GM18517 (cell line): ENCODE measurements at regions not wholly inside any gene's neighbourhood (a gene's known extent, or its start where the extent isn't known, plus 50 kb on each side); places are given as distances from the start of the nearest gene placed in this dataset.
"Not testable (repeated sequence)": the region's sequence is repeated elsewhere in the genome, so short reads cannot be mapped to it uniquely, and the experiment has no call there.

ENCODE experiments used
- ATAC-seq: cut with Tn5 transposase; IDR thresholded peaks from one replicate; pipeline ENCODE4 v1.9.1; 2021; ENCODE audit warnings: mild to moderate bottlenecking, moderate library complexity; ENCODE audit not compliant: unreplicated experiment

DNA sequence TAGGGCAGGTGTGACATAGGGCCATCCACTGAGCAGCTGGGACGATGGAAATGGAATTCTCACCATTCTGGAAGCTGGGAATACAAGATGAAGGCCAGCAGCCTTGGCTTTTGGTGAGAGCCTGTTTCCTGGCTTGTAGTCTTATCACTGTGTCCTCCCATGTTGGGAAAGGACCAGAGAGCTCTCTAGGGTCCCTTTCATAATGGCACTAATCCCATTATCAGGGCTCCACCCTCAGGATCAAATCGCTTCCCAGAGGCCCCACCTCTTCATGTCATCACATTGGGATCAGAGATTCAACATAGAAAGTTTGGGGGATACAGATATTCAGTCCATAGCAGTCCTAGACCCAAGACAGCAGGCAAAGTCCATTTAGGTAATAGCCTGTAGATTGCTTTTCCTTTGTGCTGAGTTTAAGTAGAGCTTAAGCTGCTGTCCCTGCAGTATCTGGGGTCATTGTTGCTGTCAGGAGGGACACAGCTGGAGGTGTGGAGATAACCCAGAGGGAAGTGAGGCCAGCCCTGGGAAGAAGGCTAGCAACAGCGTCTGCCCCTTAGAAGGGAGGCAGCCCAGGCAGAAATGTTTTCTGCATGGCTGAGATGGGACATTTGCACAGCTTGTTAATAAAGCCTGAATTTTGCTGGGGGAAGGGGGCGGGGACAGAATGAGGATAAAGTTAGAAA lies 136.5 kb upstream of the GPR12 start:
- no peak for ATAC-seq

DNA sequence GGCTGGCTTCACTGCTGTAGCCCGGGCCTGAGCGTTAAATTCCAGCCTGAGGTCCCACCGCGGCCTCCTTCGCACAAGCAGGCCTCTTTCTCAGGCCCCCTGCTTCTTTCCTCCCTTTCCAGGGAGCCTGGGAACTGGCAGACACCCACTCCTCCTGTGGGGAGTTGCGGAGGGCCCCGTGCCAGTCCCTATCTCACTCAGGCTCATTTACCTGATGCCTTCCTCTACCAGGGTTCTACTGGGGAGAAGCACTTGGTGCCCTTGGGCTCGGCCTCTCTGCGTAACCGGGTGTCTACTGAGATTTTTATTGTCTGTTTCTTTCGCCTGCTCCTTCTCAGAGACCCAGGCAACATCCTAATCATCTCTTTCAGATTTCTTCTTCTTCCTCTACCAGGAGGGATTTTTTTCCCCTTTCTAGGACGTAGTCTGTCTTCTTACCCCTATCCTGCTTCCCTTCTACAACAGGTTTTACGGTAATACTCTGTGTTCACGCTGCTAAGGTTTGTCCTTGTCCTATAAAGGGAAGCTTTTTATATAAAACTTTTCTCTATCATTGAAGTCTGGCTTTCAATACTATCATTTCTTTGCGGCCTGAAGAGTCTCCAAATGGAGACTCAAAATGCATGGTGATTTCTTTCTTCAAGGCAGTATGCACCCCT lies 135.4 kb upstream of the GPR12 start:
- ATAC-seq = no peak

DNA sequence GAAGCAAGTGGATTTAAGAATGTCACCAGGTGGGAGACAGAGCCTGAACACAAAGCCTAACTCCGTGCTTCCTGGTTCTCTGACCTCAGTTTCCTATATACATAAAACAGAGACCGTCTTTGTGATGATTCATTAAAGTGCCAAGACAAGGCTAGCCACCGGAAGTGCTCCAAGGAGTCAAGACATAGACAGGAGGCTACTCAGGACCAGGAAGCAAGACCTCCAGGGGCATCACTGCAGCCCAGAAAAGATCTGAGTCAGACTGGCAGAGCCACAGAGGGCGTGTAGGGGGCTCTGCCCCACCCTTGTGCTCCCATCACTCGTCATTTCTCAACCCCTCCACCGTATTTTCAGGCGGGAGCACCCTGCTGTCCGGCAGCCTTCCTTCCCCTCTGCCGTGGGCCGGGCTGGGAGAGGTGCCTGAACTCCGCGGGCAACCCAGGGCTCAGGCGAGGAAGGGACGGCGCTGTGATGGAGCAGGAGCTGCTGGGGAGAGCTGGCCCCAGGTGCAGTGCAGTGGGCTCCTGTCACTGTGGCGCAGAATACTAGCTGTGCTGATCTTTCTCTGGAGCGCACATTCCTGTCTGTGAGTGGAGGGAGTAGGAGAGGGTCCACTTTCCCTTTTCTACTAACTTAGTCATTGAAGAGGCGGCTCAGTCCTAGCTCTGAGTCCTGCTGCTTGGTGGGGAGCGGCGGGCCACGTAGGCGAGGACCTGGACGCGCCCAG lies 134.7 kb upstream of the GPR12 start:
- ATAC-seq = no peak

DNA sequence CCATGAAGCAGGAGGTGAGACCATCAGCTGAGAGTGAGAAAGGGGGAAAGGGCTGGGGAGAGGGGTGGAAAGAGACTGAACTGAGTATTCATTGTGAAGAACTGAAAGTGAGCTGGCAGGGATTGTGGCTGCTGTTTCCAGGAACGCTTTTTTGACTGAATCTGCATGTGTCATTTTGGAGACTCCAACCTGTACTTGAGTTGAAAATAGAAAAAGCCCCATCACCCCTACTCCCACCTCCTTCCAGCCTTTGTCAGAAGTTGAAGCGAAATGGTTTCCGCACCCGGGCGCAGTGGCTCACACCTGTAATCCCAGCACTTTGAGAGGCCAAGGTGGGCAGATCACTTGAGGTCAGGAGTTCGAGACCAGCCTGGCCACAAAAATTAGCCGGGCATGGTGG lies 128.0 kb upstream of the GPR12 start:
- ATAC-seq = no peak

DNA sequence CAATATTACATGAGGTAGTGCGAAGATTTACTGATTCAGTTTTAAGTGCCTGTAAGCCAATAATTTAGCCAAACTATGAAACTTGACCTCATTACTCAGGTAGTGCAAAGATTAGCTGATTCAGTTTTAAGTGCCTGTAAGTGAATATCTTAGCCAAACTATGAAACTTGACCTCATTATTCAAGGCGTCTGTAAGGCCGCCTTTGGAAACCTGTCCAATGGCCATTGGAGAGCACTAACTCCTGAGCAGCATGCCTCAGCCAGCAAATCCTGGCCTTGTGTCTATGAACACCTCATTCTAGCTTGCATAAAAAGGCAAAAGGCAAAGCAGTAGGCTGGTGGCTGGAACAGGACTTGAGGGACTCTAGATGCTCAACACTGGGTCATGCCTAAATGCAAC lies 127.0 kb upstream of the GPR12 start:
- ATAC-seq = no peak

DNA sequence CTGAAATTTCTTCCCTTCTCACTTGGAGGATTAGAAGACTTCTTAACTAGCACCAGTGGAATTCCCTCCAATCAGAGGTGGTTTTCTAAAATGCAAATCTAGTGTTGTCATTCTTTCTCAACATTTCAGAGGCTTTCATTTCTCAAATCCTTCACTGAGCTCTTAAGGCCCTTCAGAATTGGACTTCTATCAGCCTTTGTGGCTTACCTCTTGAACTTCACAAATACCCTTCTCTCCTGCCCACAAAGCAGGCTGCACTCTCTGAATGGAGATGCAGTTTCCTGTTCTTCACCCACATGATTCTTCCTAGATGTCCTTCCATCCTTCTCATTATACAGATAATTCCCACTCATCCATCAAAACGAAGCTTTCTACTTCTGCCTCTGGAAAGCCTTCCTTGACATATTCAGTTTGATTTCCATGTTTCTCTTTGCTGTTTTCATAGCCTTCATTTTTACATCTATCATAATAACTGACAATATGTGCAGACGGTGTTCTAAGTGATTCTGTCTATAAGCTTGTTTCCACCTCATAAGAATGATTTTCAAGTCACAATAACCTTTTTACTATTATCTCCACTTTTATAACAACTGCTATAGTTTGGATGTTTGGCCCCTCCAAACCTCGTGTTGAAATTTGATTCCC lies 123.1 kb upstream of the GPR12 start:
- ATAC-seq = no peak

DNA sequence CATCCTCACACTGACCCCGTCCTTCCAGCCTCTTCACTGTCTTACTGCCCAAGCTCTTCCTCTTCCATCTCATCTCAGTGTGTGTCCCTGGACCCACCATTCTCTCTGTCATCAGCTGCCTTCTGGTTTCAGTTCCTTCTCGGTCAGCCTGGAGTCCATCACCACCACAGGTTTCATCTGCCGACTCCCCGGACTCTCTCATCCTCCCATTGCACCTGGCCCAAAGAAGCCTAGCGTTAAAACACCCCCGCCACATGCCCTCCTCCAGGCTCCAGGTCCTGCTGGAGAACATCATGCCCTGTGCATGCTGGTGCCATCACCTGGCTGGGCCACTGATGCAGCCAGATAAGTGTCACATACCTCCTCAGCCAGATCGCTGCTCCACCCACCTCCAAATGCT lies 122.1 kb upstream of the GPR12 start:
- ATAC-seq = no peak

DNA sequence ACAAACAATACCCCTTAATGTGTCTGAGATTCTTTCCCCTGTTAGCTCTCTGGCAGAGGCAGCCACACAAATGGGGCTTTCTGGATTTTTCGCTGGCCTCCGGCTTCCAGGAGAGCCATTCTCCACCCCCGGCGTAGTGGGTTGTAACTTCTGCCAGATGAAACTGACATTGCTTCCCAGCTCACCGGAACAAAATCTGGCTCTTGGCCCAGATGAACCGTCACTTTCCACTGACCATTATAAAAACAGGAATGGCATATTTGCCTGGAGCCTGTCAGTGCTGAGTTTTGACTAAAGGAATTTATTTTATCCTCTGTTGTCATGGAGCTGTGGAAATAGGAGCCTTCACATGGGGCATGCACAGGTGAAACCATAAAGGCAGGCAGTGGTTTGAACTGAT lies 120.6 kb upstream of the GPR12 start:
- no peak for ATAC-seq

DNA sequence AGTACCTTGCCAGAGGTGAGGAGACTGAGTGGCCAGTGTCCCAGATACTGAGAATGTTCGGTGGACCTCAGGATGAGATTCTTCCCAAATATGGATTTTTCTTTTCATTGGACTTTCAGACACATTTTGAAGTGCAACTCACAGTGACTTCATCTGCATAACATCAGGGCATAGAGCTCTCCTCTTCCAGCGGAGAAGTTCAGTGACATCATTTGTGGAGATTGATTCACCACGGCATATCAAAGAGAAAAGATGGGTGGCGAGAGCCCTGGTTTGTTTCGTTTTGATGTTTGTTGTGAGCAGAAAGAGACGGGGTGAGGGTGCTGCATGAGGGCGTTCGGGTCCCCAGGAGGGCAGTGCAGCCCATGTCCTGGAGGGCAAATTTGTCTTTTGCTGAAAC lies 120.1 kb upstream of the GPR12 start:
- no peak for ATAC-seq

DNA sequence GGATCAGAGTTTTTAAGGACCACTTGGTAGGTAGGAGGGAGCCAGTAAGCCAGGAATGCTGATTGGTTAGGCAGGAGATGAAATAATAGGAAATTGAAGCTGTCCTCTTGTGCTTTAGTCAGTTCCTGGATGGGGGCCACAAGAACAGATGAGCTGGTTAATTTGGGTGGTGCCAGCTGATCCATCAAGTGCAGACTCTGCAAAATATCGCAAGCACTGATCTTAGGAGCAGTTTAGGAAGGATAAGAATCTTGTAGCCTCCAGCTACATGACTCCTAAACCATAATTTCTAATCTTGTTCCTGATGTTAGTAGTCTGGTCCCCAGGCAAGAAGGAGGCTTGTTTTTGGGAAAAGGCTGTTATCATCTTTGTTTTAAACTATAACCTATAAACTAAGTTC lies 117.9 kb upstream of the GPR12 start:
- no peak for ATAC-seq

DNA sequence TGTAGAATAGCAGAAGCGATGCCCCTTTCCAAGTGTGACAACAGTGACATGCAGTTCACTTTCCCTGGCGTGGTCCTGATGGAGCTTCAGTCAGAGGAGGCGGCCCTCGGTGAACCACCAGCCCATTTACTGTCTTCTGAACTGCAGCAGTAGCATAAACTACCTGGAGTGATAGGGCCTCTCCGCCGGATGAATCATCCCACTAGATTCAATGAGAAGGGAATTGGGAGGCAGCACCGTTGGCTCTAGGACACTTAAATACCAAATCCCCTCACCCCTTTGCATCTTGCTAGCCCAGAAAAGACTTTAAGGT lies 112.8 kb upstream of the GPR12 start:
- no peak for ATAC-seq

DNA sequence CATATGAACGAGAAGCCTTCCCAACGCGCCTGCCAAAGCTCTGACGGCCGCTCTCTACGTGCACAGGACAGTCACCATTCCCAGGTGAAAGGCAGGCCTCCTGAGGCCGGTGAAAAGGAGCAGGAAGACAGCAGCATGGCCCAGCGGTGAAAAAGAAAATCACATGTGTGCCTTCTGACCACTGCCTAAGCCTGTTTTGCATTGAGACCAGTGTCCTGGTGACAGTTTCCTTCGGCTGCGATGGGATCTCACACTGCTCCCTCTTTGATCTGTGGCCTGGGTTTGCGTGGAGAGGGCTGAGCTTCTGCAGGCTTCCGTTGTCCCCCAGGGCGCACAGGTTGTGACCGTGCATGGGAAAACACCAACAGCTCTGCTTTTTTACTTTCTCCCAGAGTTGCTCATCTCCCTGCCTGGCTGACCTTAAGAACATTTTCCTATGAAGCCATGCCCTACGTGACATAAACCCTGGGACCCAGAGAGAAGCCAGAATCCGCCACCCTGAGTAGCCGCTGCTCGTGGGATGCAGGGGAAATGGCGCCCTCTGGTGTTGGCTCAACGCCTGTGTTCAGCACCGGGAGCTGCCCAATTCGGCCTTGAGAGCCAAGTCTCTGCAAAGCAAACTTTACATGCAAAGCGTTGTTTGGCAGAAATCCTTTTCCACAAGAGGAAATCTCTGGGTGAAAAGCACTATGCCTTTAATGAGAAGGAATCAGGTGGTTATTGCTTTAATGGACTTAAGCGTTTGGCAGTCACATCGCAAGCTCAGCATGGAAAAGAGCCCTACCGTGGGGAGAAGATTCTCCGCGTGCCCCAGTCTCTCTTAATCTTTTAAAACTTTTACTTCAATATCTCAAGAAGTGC lies 112.2 kb upstream of the GPR12 start:
- no peak for ATAC-seq

DNA sequence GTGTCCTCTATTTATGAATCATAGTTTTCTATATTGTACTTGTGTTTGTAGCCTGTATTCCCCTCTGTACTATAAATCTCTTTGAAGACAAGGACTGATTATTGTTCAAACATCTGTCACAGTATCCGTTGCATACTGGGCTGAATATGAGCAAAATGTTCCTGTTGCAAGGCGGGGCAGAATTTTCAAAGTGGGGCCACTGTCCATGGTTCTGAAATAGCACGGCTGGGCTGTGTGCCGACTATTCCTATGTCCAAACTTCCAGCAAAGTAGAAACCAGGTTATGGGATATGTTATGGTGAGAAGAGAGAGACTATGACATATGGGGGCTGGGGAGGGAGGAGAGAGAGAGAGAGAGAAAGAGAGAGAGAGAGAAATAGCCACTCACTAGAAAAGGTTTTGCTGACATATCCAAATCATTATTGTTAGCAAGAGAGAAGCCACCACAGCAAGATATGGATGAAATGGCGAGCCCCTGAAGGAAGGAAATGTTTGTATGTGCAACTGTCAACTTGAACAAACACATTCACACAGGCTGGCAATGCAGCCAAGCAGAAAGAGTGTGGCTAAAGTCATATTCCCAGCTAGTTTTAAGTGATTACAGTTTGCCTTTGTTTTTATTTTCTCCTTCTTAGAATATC lies 107.0 kb upstream of the GPR12 start:
- no peak for ATAC-seq

DNA sequence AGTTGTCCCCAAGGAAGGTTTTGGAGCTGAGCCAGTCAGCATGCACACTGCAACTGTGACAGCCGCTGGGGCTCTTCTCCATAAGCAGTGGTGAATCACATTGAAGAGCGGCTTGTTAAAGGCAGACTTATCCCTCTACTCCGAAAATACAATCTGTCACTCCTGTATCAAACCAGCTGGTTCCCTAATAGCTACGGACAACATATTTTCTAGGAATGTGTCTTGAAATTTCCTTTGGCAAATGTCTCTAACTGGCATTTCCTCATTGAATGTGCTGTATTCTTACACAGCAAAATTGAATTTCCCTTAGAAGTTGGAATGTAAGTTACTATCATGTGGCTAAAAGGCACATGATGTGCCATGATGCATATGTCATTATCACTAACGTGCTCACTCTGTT lies 104.0 kb upstream of the GPR12 start:
- ATAC-seq = no peak

DNA sequence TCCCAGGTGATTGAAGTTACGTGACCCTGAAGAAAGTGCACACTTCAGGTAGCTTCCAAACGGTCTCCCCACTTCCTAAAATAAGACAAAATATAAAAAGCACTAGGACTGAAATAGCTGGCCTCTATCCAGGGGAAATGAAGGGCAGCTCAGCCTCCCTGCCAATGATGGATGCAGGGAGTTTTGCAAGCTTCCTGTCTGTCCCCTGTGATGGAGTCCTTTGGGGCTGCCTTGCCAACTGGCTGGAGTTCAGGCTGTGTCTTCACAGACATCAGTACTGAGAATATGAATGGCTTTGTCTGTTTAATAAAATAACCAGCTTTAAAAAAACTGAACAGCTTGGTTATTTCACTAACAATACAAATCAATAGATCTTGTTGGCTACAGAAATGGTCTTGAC lies 101.4 kb upstream of the GPR12 start:
- ATAC-seq = no peak

DNA sequence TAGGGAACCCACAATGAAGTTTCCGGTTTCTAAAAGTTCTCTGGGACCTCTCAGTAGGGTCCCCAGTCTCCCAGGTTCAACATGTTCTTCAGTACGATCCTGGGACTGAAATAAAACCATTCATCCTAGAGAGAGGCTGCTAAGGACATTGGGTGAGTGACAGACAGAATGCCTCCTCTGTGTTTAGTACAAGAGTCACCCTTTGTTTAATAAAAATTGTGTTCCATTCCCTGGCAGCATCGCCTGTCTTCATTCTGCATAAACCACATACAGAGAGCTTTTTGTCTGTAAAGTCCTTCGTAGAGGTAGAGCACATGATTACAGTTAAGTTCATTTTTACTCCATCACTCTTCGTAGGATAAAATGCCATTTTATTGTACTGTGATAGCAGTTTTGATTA lies 95.3 kb upstream of the GPR12 start:
- ATAC-seq = no peak

DNA sequence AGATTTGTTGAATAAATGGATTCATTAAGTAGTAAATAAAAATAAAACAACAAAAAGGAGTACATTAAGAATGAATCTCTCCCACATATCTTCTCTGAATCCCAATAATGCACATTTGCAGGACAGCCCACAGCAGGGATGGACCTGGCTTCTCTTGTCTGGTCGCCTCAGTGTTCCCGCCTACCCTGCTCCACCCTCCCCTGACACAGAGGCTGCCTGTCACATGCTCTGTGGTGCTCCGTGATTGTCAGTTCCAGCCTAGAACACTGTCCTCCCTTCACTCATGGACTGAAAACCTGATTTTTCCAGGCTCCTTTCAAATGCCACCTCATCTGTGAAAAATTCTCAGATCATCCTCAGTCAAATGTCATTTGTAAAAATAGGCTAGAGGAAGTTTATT lies 94.5 kb upstream of the GPR12 start:
- ATAC-seq = no peak

DNA sequence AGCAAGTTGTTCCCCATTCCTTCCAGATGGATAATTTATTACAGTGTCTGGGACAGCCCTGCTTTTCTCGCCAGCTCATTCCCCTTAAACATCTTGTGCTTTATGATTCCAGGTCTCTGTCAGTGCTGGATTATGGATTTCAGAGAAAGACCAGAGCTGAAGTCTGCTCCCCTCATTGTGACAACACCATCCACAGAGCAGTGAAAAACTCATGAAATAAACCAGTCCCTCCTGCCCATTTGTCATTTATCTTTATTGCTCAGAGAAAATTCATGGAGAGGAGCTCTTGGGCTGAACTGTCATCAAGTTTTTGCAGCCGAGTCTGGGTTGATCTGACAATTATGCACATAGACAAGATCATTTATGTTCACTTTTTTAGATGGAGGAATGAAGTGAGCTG lies 92.7 kb upstream of the GPR12 start:
- ATAC-seq = no peak

DNA sequence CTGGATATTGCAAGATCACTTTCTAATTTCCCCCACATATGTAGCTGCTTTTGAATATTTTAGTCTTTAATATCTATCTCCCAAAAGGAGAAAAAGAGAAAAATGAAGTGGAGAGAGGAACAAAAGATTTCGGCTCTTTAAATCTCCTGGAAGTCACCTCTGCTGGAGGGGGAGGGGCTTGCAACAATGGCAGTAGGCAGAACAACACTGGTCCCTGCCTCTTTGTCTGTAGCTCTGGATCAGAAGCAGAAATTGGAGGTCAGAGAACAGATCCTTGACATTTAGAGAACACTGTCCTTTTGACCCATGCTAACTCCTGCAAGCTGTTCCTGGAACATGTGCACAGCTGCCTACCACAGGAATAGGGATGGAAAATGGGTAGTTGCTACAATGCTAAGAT lies 86.7 kb upstream of the GPR12 start:
- no peak for ATAC-seq

DNA sequence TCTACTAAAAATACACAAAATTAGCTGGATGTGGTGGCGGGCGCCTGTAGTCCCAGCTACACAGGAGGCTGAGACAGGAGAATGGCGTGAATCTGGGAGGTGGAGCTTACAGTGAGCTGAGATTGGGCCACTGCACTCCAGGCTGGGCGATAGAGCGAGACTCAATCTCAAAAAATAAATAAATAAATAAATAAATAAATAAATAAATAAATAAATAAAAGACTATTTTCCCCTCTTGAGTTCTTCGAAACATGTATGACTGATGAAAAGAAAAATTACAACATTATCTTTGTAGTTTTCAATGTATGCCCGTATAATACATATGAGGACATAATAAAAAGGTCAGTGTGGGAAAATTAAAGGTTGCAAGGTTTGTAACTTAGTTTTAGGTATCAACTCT lies 84.5 kb upstream of the GPR12 start:
- ATAC-seq = not testable (repeated sequence)

DNA sequence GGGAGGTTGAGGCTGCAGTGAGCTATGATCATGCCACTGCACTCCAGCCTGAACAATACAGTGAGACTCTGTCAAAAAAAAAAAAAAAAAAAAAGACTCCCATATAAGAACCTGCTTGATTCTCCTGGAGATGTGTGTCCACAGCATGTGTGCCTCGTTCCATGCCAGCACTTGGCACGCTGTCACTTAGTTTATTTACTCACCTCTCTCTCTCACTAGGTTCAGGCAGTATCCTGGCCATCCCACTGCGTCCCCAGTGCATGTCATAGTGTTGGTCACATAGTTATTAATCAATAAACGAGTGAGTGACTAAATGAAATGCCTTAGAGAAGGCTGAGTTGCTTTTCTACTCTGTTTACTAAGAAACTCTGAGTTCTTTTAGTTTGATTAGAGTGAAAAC lies 79.1 kb upstream of the GPR12 start:
- ATAC-seq = no peak
